HG02981 (cell line): ENCODE measurements at regions not wholly inside any gene's neighbourhood (a gene's known extent, or its start where the extent isn't known, plus 50 kb on each side); places are given as distances from the start of the nearest gene placed in this dataset.

Source experiments
- ATAC-seq: cut with Tn5 transposase; IDR thresholded peaks from one replicate; pipeline ENCODE4 v1.9.1; 2021; ENCODE audit warnings: mild to moderate bottlenecking, moderate library complexity; ENCODE audit not compliant: unreplicated experiment

DNA sequence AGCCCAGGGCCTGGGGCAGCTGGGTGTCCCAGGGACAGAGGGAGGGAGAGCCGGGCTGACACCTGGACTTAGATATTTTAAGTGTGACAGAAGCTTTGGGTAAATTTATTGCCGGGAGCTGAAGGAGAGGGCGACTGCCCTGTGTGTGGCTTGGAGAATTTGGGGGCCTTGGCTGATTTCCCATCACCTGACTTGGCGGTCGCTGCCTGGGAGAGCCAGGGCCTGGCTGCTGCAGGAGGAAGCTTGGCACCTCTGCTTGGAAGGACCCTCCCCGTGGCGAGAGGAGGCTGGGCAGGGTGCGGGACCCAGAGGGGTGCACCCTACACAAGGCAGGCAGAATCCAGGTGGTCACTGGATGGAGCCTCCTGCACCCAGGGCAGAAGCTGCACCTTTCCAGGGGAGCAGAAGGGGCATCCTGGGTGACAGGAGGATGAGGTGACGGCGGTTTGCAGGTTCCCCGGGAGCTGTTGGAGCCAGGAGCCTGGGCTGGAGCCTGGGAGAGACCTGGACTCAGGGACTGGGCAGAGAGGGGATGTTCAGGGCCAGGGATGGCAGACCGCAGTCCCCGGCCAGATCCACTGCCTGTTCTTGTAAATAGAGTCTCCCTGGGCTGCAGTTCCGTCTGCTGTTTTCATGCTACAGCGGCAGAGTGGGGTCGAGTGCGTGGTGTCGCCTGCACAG is 72.0 kb downstream of the RGS12 start:
- no peak for ATAC-seq

DNA sequence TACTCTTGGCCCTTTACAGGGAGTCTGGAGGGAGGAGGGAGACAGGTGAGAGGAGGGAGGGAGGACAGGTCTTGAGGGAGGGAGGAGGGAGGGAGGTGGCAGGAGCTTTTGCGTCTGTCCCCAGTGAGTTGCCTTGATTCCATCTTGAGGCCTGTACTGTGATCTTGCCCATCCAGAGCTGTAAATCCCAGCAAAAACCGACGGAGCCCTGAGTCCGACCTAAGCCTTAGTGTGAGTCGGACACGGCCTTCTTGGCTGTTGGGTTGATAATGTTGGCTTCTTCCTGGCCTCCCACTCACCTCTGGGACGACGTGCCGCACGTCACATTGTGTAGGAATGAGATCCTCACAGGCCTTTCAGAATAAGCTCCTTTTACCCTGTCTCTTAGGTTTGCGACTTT is 72.5 kb downstream of the RGS12 start:
- no peak for ATAC-seq

DNA sequence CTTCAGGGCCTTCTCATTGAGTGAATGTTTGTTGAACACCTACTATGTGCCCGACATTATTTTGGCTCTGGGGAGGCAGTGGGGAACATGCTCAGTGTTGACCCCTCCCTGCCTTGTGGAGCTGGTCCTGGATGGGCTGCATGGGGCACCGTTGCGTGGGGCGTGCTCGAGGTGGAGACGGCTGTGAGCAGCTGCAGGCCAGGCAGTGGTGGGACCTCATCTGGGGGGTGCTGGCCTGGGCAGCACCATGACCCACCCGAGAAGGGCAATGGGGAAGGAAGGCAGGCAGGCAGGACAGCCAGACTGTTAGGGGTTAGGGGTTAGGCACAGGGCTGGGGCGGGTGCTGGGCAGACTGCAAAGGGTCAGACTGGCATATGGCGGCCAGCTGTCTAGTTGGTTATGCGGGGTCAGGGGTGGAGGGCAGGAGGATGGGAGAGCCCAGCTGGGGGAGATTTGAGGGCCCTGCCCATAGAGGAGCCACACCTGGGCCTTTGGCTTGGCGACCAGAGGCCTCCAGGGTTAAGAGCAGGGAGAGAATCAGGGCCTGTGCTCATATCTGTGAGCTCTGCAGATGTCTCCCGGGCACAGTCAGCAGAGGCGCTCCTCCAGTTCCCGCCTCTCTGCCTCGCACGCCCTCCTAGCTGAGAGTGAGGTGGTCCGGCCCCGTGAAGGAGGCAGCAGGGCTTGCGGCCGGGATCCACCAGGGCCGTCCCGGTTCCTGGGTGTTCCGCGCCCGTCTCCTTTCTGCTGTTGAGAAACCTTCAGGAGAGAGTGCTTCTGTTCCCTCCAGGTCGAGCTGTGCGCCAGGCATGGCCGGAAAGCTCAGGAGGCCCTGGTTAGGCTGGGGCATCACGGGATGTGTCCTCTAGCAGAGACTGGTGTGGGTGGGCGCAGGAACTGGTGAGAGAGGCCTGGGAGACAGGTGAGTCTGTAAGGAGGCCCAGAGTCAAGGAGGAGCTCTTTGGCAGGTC is 73.3 kb downstream of the RGS12 start:
- ATAC-seq = no peak

DNA sequence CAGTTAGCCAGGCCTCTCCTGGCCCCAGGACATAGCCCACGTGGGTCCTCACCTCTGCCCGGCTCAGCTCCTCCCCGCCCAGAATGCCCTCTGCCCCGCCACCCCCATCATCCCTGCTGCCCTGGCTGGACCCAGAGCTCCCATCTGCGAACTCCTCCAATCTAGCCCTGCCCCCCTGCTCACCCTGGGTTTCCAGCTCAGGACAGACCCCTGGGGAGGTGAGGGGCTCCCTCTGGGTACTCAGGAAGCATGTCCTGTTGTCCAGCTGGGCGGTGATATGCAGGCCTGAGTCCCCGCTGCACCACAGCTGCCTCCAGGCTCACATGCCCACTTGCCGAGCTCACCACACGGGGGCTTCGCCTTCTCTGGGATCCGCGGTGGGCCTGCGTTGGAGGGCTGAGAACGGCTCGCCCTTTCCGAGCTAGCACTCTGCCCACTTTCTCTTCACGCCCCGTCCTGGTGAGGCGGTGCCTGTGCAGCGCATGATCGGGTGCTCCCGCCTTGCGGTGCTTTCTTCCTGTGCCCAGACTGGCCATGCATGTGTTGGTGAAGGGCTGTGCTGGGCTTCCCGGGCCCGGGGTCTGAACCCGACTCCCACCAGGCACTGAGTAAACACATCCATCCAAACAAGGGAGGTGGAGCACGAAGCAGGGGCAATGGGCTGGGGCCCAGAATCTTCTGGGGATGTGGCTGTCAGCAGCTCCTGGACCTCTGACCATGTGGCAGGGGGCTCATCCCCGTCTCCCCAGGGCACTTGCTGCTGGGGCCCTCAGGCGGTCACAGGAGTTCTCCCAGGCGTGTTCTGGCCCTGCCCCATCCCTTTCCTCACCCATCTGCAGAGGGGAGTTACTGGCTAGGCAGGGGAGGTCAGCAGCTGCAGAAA is 74.3 kb downstream of the RGS12 start:
- ATAC-seq = no peak

DNA sequence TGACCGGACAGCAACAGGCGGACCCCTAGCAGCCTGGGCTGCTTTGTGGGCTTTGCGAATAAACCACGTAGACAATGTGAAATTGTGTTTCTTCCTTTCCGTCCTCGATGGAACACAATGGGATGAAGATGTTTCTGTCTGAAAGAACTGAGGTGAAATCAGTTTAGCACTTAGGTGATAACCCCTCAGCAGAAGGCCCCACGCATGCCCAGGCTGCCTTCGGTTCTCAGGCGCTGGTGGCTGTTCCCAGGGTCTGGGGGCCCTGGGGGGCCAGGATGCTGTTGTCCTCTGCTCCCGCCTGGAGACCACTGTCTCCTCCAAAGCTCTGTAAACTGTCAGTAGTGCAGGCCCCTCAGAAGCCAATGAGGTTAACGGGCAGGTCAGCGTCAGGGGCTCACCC is 73.9 kb upstream of the HGFAC start:
- ATAC-seq = no peak

DNA sequence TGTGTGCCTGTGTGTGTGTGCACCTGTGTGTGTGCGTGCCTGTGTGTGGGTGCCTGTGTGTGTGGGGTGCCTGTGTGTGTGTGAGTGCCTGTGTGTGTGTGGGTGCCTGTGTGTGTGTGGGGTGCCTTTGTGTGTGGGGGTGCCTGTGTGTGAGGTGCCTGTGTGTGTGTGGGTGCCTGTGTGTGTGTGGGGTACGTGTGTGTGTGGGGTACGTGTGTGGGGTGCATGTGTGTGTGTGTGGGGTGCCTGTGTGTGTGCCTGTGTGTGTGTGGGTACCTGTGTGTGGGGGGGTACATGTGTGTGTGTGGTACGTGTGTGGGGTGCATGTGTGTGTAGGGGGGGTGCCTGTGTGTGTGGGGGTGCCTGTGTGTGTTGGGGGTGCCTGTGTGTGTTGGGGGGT is 73.4 kb upstream of the HGFAC start:
- no peak for ATAC-seq

DNA sequence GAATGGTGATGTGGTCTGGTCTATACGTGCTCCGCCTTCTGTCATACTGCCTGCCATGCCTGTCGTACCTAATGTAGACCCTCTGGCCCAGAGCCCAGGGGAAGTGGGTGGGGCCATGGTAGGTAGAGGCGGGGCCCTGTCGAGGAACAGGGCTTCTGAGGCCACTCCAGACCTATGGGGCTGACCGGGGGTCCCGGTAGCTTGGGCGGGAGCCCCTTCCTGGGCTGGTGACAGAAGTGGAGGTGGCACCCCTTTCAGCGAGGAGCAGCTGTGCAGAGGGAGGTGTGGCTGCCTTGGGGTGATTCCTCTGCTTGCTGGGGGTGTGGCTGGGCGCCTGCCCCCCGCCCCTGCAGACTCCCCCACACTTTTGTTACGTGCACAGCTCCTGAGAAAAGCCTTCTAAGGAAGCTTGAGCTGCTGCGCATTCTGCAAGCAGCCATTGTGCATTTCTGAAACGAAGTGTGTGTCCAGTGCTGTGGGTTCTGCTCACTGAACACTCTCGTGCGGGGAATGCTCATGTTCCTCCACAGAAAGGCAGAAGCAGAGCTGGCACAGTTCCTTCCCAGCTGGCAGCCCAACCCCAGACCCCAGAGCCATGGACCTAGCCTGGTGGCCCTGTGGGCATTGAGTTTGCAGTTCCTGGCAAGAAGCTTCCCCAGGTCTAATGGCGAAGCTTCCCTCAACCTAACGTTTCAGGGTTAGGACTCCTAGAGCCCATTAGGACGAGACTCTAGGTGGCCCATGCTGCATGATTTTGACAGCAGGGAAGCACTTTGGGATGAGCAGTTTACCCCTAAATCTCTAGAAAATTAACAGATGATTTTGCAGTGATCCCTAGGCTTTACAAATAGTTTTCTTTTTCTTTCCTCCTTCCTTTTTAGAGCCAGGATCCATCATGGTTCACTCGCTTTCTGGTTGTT is 72.7 kb upstream of the HGFAC start:
- no peak for ATAC-seq

DNA sequence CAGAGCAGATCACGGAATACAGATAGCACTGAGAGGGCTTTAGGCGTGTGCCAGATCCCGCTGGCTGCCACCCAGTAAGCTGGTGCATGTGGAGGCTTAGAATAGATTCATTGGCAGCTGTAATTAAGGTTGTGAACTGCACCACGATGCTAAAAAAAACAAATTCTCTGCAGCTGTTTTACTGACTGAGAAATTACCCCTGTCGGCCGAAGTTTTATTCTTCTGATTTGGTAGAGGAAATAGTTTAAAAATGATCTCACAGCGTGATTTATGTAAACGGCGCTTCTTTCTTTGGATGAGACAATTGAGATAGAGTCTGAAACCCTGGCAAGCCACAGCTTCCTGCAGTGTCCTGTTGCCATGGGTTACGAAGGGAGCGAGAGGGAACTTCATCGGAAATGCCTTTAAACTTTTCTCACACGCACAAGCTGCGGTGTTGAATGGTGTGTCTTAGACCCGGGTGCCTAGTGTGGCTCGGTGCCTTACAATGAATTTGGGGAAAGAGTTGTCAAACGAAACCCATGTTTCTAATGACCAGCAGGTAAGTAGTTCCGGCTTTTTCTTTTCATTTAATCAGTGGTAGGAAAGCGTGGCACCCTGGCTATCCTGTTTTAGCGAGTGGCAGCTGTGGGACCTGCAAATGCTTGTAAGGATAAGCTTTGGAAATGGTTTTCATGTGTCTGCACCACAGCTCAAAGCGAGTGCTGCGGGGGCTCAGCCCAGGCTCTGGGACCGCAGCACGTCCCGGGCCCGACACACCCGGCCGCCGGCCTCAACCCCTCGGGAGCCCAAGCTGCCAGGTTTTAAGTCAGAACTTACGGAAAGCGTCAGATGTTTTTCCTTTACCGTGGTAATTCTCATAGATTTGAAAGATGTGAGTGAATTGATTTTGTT is 71.7 kb upstream of the HGFAC start:
- ATAC-seq = no peak

DNA sequence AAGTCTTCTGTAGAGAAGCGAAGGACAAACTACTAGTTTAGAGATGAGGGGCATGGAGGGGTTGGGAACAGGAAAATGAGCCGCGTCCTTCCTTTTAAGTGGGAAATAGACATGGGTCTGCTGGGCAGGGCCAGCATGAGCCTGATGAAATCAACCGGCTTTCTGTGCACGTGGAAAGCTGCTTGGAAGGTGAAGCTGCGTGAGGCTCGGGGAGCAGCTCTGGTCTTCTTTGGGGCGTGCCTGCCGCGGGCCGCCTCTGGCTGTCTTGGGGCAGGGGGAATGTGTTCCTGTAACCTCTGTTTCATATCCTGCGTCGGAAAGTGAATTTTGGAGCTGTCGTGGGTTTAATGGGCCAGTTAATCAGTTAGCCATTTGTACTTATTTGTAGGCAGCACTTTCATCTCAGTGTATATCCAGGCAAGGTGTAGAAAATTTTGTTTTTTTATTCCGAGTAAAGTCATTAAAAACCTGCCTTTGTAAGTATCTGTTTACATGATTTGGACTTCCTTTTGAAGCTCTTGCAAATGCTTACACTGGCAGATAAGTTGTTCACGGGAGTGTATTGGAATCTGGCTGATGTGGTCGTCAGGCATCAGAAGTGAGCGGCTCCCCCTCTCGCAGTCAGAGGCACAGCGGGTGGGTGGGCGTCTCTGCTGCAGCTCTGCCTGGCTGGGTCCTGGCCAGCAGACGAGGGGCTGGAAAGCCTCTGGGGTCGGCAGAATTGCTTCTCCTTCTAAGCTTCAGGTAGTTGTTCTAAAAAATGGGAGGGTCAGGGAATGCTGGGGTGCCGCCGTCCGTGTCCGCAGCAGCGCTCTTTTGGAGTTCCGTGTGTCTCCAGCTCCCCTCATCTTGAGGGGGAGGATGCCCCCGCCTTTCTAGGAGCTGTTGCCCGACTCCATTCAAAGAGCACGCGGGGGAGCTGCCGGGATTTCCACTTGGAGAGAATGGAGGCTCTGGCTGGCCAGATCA is 70.5 kb upstream of the HGFAC start:
- no peak for ATAC-seq

DNA sequence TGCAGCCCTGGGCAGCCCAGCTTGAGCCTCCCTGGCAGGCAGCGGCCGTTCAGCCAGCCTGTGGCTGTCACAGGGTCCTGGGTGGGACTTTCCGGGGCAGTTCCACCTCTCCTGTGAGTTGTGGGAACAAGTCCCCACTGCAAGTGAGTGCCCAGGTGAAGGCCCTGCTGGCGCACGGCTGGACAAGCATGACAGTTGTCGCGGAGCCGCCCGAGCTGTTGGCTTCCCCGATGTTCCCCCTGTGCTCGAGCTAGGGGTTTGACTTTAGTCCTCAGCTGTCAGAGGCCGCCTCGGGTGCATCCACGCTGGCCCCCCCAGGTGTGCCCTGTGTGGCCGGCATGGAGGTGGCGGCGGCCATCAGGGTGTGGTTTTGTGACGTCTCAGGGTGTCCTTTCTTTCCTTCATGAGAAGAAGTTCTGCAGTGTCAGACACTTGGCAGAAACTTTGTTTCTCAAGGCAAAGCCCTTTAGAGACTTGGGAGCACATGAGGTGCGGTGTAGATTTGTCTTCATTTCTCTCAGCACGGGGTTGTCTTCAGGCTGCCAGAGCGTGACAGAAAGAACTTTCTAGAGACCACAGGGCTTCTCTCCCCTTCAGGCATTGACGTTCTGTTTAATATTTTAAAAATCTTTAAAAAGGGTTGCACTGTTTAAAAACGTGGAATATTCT is 69.4 kb upstream of the HGFAC start:
- ATAC-seq = no peak

DNA sequence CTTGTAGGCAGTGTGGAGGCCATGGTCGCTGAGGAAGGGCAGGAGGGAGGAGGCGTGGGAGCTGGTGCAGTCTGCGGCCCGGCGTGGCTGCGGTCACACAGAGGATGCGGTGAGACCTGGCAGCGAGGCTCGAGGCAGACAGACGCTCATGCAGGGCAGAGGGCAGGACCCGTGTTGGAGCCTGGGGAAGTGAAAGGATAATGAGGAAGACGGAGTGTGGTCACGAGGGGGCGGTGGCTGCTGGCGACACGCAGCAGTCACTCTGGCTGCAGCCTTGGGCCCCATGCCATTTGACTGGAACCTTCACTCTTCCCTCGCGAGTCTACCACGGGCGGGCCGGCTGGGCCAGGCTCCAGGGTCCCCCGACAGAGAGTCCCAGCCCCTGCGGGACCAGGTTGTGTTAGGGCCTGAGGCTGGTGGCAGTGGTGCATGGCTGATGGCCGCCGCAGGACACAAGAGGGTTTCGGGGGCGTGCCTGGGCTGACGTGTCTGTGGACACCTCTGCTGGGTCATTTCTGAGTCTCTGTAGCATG is 68.8 kb upstream of the HGFAC start:
- ATAC-seq = no peak

DNA sequence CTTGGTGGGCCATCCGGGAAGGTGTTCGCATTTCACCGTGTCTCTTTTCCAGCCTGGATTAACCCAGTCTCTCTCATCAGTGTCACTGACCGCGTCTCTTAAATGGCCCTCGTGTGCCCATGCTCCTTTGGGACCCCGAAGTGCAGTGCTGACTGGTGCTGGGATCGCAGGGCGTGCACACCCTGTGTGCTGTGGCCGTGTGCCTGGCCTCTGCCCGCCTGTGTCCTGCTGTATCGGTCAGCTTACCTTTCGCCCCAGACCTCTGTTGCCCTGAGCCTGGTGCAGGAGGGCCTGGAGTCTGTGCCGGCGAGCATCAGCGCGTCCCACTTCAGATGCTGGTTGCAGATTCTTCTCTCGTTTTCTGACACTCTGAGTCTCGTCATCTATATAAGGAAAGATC is 68.3 kb upstream of the HGFAC start:
- ATAC-seq = no peak

DNA sequence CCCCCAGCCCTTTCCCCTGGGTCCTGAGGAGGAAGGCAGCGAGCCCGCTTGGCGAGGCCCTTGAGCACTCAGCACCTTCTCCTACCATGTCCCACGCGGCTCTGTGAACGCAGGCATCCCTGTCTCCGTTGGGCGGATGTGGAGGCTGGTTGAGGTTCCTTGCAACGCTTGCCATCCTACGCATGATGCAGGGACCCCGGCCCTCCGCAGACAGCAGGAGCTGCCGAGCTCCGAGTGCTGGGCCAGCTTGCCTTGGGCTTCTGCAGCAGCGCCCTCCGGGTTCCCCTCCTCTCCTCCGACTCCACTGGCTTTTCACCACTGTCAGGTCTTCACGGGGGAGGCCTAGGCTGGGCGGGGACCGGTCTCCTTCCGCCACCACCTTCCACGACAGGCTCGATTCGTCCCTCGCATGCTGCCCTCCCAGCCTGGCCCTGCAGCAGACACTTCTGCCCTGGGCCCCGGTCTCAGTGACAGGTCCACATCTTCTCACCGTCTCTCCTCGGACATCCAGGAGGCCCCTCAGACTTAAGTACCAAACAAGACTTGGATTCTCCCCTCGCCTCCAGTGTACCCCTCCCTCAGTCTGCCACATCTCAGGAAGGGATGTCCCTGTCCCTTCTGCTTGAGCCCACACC is 67.6 kb upstream of the HGFAC start:
- no peak for ATAC-seq

DNA sequence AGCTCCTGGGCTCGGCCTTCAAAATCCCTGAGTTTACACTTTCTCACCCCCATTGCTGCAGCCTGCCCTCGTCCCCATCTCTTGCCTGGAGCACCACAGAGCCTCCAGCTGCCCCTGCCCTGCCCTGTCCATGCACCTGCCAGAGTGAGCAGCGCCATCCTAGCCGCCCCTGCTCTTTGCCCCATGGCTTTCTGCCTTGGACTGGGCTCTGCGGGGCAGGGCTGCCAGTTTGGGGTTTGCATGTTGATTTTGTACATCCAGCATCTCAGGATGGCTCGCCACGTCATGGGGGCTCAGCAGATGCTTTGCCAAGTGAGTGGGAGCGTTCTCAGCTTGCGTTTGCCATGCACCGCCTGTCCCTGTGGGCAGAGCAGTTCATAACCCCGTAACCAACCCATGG is 67.1 kb upstream of the HGFAC start:
- ATAC-seq = no peak

DNA sequence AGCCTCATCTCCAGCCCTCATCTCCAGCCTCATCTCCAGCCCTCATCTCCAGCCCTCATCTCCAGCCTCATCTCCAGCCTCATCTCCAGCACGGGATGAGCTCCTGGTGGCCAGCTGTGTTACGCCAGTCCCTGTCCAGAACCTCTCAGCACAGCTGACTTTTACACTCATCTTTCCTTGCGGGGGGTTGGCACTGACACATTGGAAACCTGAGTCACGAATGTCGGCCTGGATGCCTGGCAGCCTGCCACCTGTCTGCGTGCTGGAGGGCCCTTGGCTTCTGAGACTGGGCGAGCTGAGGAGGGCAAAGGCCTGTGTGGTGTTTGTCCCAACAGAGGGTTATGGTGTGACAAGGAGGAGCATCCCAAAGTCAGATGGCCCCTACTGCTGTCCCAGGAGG is 66.1 kb upstream of the HGFAC start:
- ATAC-seq = no peak

DNA sequence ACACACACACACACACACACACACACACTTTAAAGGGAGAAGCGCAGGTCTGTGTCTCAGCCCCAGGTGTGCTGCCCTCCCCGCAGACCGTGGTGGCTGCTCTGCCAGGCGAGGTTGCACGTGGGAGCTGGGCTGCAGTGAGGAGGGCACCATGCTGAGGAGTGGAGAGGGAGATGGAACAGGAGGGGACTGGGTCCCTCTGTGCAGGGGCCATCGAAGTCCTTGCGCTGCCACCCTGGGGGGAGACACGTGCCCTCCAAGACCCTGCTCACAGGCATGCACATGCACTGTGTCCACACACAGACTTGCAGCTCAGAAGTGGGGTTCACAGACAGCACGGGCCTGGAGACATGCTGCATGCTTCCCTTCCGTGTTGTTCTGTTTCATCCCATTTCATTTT is 65.5 kb upstream of the HGFAC start:
- no peak for ATAC-seq

DNA sequence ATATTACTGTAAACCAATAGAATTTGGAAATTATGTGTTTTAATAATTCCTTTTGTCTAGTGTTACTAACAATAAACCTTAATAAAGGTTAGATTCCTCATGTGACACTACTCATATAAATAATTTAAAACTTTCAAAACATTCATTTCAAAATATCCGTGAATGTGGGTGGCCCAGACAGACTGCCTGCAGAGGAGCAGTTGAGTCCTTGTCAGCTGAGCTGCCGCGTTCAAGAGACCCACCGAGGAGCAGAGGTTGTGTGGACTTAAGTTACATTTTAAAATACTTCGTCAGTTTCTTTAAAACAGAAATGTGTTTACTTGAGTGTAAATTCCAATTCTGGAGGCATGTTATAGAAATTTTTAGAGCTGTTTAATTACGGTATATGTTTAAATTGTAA is 64.2 kb upstream of the HGFAC start:
- no peak for ATAC-seq
